ENCODE measurements at regions not wholly inside any gene's neighbourhood (a gene's known extent, or its start where the extent isn't known, plus 50 kb on each side); places are given as distances from the start of the nearest gene placed in this dataset.

DNA sequence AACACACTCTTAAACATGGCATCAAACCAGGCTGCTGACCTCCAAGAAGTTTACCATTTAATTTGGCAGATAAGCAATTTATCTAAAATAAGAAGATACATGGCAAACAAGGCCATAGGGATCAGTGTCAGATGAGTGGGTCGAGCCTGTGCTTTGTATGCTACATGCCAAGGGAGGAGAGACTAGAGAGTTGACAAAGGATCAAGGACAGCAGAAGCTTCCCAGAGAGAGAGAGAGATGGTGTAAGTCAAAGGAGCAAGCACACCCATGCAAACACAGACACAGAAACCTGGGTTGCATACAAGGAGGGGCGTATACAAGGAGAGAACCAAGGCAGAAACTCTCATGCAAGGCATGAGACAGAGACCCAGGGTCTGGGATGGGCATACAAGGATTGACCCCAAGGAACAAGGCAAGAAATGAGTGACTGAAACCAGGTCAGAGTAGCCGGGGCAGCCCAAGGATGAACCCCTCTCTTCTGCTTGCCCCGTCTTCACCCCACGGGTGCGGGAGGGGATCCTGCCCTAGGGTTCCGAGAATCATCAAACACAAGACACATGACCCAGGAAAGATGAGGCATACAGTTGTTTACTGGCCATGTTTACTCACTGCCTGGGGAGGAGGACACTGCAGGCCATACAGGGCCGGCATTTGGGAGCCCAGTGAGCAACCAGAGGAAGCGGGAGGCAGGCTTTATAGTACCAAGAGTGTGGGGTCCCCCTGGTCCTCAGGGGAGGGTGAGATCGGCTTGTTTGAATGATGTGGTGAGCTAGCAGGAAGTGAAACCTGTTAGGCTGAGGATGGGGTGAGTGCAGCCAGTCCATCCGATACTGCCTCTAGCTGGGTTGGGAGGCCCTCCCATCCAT lies 529.2 kb upstream of the ID2 start:
- TF ChIP-seq CTCF (IDR thresholded peaks at IDR 0.05): no peak
- TF ChIP-seq POLR2A (IDR thresholded peaks at IDR 0.05): no peak

Data from adrenal gland (tissue), 5 donors.